NCI-H1092 treated with DMSO at 0.1 percent for 48 hours (cell line): ENCODE measurements at regions not wholly inside any gene's neighbourhood (a gene's known extent, or its start where the extent isn't known, plus 50 kb on each side); places are given as distances from the start of the nearest gene placed in this dataset.
"Not testable (repeated sequence)": the region's sequence is repeated elsewhere in the genome, so short reads cannot be mapped to it uniquely, and the experiment has no call there.

Source experiments
- DNase-seq: peaks from one replicate; lab custom pipeline; 2025; lab: John Stamatoyannopoulos, UW

- DNase-seq: not testable (repeated sequence)
These were observed 609.5 kb upstream of the CYLC2 start for GRCh38 chr9:102385620-102386019.

GRCh38 chr9:102362470-102363132 lies 624.2 kb upstream of the GRIN3A start:
- DNase-seq: no peak

- DNase-seq: no peak
These were observed 622.4 kb upstream of the GRIN3A start for GRCh38 chr9:102360846-102361245.

DNA sequence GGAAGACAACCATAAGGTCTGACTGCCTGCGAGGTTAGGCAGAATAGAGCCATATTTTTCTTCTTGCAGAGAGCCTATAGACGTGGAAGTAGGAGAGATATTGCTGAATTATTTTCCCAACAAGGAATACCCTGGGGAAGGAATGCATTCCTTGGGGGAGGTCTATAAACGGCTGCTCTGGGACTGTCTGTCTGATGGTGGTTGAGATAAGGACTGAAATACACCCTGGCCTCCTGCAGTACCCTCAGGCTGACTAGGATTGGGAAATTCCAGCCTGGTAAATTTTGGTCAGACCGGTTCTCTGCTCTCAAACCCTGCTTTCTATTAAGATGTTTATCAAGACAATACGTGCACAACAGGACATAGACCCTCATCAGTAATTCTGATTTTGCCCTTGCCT lies 617.5 kb upstream of the GRIN3A start:
- no peak for DNase-seq

GRCh38 chr9:102354041-102354440 lies 615.6 kb upstream of the GRIN3A start:
- no peak for DNase-seq

GRCh38 chr9:102337471-102337870 lies 599.0 kb upstream of the GRIN3A start:
- not testable (repeated sequence) for DNase-seq

- no peak for DNase-seq
These were observed 570.9 kb upstream of the GRIN3A start for GRCh38 chr9:102309379-102309778.

- no peak for DNase-seq
These were observed 556.7 kb upstream of the GRIN3A start for GRCh38 chr9:102295188-102295587.

GRCh38 chr9:102273952-102274351 lies 535.5 kb upstream of the GRIN3A start:
- DNase-seq: no peak

GRCh38 chr9:102253099-102253498 lies 514.7 kb upstream of the GRIN3A start:
- no peak for DNase-seq

- DNase-seq: no peak
These were observed 506.5 kb upstream of the GRIN3A start for GRCh38 chr9:102244916-102245315.

DNA sequence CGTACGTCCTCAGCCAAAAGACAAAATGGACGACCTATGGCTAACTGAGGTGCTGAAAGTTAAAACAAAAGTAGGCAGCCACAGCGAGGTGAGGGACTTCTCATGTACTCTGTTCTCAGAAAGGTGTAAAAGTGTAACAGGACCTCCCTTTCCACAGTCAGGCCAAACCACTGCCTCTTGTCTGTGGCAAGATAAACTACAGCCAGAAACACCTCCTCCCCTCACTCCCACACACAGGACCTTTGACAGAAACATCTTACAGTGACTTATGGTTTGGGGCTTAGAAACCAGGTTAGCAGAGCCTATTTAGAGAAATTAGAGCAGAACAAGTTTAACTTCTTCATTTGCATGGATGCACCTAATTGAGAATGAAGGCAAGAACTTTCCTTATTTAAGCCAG lies 499.1 kb upstream of the GRIN3A start:
- no peak for DNase-seq

- DNase-seq: no peak
These were observed 498.6 kb upstream of the GRIN3A start for GRCh38 chr9:102237094-102237493.

DNA sequence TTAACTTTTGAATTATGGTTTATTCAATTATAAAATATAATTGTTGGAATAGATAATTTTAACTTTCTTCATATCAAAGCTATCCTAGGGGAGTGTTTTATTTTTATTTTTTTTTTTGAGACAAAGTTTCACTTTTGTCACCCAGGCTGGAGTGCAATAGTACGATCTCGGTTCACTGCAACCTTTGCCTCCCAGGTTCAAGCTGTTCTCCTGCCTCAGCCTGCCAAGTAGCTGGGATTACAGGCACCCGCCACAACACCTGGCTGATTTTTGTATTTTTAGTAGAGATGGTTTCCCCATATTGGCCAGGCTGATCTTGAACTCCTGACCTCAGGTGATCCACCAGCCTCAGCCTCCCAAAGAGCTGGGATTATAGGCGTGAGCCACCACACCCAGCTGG lies 489.0 kb upstream of the GRIN3A start:
- not testable (repeated sequence) for DNase-seq

GRCh38 chr9:102225841-102226441 lies 487.5 kb upstream of the GRIN3A start:
- no peak for DNase-seq

GRCh38 chr9:102223320-102224136 lies 485.1 kb upstream of the GRIN3A start:
- DNase-seq: not testable (repeated sequence)

GRCh38 chr9:102209176-102209575 lies 470.7 kb upstream of the GRIN3A start:
- no peak for DNase-seq

DNA sequence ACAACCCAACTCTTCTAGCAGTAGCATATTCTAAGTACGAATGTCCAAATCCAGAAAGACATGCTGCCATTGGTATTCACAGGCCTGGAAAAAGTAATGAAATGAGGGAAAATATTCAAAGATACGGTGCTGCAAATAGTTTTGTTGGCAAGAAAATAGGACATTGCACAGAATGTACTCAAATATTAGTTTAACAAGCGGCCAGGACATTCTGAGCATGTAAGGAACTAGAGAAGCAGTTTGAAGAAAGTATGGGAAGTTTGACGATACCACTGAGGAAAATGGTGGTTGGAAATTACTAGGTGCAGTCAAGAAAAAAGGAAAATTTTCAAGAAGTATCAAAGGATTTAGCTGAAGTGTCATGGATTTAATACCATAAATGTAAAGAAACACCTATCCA lies 468.0 kb upstream of the GRIN3A start:
- no peak for DNase-seq

DNA sequence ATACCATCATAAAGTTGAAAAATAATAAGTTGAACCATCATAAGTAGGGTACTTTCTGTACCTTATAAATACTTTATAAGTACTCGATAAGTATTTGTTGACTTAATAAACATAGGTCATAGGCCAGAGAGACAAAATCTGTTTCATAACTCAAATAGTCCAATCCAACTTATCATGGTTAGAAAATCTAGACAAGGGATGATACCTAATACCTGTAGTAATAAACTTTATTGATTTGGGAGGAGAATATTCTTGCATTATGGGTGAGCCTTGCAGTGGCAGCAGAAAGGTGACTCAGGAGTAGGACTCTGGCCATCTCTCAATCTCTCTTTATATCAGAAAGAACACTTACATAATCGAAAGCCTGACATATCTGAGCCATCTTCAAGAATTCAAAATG lies 466.8 kb upstream of the GRIN3A start:
- no peak for DNase-seq

GRCh38 chr9:102202126-102202525 lies 463.7 kb upstream of the GRIN3A start:
- DNase-seq: no peak

DNA sequence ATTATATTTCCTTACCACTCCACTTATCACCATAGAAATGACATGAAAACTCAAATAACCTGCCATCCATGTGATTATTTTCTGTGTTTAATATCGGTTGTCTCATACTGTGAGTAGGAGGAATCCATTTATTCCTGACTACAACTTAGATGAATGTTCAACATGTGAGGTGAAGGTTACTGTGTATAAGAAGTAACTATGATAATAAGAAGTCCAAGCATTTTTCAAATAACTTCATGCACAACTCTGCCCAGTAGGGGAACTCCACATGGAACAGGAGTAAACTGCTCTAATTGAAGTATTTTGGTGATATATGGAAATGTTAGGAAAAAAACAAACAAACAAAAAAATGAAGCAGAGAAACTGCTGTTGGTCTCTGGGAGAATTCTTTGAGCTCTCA lies 447.5 kb upstream of the GRIN3A start:
- DNase-seq: no peak

- no peak for DNase-seq
These were observed 446.9 kb upstream of the GRIN3A start for GRCh38 chr9:102185371-102185770.

GRCh38 chr9:102178811-102179210 lies 440.4 kb upstream of the GRIN3A start:
- no peak for DNase-seq
